ENCODE measurements at regions not wholly inside any gene's neighbourhood (a gene's known extent, or its start where the extent isn't known, plus 50 kb on each side); places are given as distances from the start of the nearest gene placed in this dataset.

- TF ChIP-seq POLR2A (IDR thresholded peaks at IDR 0.05) (no peak), CTCF (IDR thresholded peaks at IDR 0.05) (no peak)
Measured at GRCh38 chr11:115910379-115910778, 406.2 kb upstream of the CADM1 start.
